ENCODE measurements at regions not wholly inside any gene's neighbourhood (a gene's known extent, or its start where the extent isn't known, plus 50 kb on each side); places are given as distances from the start of the nearest gene placed in this dataset.

GRCh38 chr3:144482876-144483275 is 511.3 kb downstream of the DIPK2A start:
- TF ChIP-seq POLR2A (IDR thresholded peaks at IDR 0.05) = no peak
- TF ChIP-seq POLR2AphosphoS5 (IDR thresholded peaks at IDR 0.05) = no peak
- TF ChIP-seq CTCF (IDR thresholded peaks at IDR 0.05) = no peak
- TF ChIP-seq EP300 (IDR thresholded peaks at IDR 0.05) = no peak
